Mammary epithelial cell (primary cell): ENCODE measurements at regions not wholly inside any gene's neighbourhood (a gene's known extent, or its start where the extent isn't known, plus 50 kb on each side); places are given as distances from the start of the nearest gene placed in this dataset.

Source experiments
- CTCF ChIP-seq, 2 donors: IDR thresholded peaks in 1 of 2; conservative IDR thresholded peaks in 1 of 2; 2 replicates each; pipeline ENCODE4 v1.5.1; 2011 to 2012; ENCODE audit warnings: inconsistent platforms in 2 of 2, low read length in 2 of 2, mild to moderate bottlenecking in 2 of 2, control low read depth in 1 of 2, low read depth in 1 of 2; ENCODE audit not compliant: insufficient read depth in 1 of 2; ENCODE audit errors: extremely low read depth in 1 of 2
- EZH2 ChIP-seq: IDR thresholded peaks from 2 replicates; pipeline ENCODE4 v1.6.1; 2012; ENCODE audit warnings: low read length, inconsistent platforms, borderline replicate concordance

GRCh38 chr2:207477896-207478295 is 51.9 kb upstream of the CREB1 start:
- no peak for TF ChIP-seq EZH2
- no peak for TF ChIP-seq CTCF (conservative IDR thresholded peaks at IDR 0.05 in 1 of 2, IDR thresholded peaks at IDR 0.05 in 1 of 2; ENCODE audit: extremely low read depth in 1 of 2, insufficient read depth in 1 of 2, low read depth in 1 of 2, low read length in 2 of 2)
